ENCODE measurements at regions not wholly inside any gene's neighbourhood (a gene's known extent, or its start where the extent isn't known, plus 50 kb on each side); places are given as distances from the start of the nearest gene placed in this dataset.
A peak's percentile ranks its signal among the peaks of the same experiment; 100 is the strongest.

GRCh38 chr19:14271840-14272239 is 65.9 kb upstream of the ADGRL1 start:
- POLR2A ChIA-PET: no interaction called here
- Histone ChIP-seq H3K9me3 (replicated peaks; ENCODE audit: control insufficient read depth, insufficient read depth, low read depth, low read length) (peaks cover 4% of the 10 kb centered on the region; the same call in 1 of the 2 replicates), H3K4me3 (no peak overlapping the region), H3K36me3 (ENCODE audit: control insufficient read depth, insufficient read depth, low read length) (no peaks in the 10 kb centered on the region), H2AFZ (ENCODE audit: low read depth, low read length) (no peak overlapping the region), H3K9me1 (ENCODE audit: control insufficient read depth, insufficient read depth, low read length) (no peaks in the 10 kb centered on the region), H3K4me1 (replicated peaks in 1 of 2; ENCODE audit: control insufficient read depth in 2 of 2, insufficient read depth in 2 of 2, low read length in 2 of 2) (no peaks in the 10 kb centered on the region; a peak in 2 of 5 replicates), H3K4me2 (ENCODE audit: insufficient read depth, low read length) (no peak overlapping the region), H3K79me2 (ENCODE audit: control insufficient read depth, insufficient read depth, low read length) (no peaks in the 10 kb centered on the region), H3K27me3 (ENCODE audit: control insufficient read depth in 2 of 2, insufficient read depth in 2 of 2, low read length in 2 of 2) (peaks cover 9 to 26% of the 10 kb centered on the region in 2 experiments; a peak in 4 of 5 replicates), H3K9ac (ENCODE audit: insufficient read depth in 1 of 2, low read depth in 2 of 2, low read length in 2 of 2) (no peak overlapping the region), H4K20me1 (replicated peaks; ENCODE audit: control insufficient read depth, insufficient read depth, low read length) (no peaks in the 10 kb centered on the region), H3K27ac (ENCODE audit: extremely low read depth, low read depth, low read length) (no peak overlapping the region)
- CTCF ChIA-PET (ENCODE audit: low intra/inter-chr PET ratio): no interaction called here
- DNase-seq (ENCODE audit: extremely low read depth in 1 of 4, low spot score in 3 of 4) (peak in 2 of 4 experiments; percentile 8 to 9), FAIRE-seq (no peak), ATAC-seq (no peak)
- TF ChIP-seq ZNF175 (CRISPR knock-in tag; IDR thresholded peaks at IDR 0.05; ENCODE audit: low read depth): no peak
- TF ChIP-seq MAFK (IDR thresholded peaks at IDR 0.05; ENCODE audit: low read length): no peak
- no peak for TF ChIP-seq TCF15 (CRISPR knock-in tag; IDR thresholded peaks at IDR 0.05)
- no peak for TF ChIP-seq GATAD2B (IDR thresholded peaks at IDR 0.05; ENCODE audit: borderline replicate concordance)
- TF ChIP-seq RFX1 (IDR thresholded peaks at IDR 0.05): no peak
- no peak for TF ChIP-seq PBX2 (CRISPR knock-in tag; IDR thresholded peaks at IDR 0.05; ENCODE audit: low read depth)
- TF ChIP-seq PBX2 (tag; conservative IDR thresholded peaks at IDR 0.05; ENCODE audit: low read depth): no peak
- no peak for TF ChIP-seq ZNF407 (IDR thresholded peaks at IDR 0.05; ENCODE audit: low read depth)
- TF ChIP-seq BRF2 (IDR thresholded peaks at IDR 0.05; ENCODE audit: borderline replicate concordance, insufficient read depth, insufficient read length): no peak
- no peak for TF ChIP-seq ZKSCAN1 (IDR thresholded peaks at IDR 0.05; ENCODE audit: low read depth, low read length)
- no peak for TF ChIP-seq ZNF224 (CRISPR knock-in tag; IDR thresholded peaks at IDR 0.05)
- in situ Hi-C loops (cut with MboI) (no loop called here), intact Hi-C loops (cut with micrococcal nuclease) (no loop called here)
- BruUV-seq (replicated peaks): no TSS peak
- WGBS (ENCODE audit: insufficient coverage, low coverage, missing lambda C conversion rate): 27% methylated on average over 1 of the region's 1 CpG

Measured in K562 (cell line).